GM20000 (cell line): ENCODE measurements at regions not wholly inside any gene's neighbourhood (a gene's known extent, or its start where the extent isn't known, plus 50 kb on each side); places are given as distances from the start of the nearest gene placed in this dataset.

Experiments used
- DNase-seq: peaks from one replicate; pipeline ENCODE4 v3.0.0; 2012; ENCODE audit warnings: low spot score
- TF ChIP-seq, protein P1 (sequence below): IDR thresholded peaks from 2 replicates; pipeline ENCODE4 v1.5.1; 2012; ENCODE audit warnings: mild to moderate bottlenecking, control low read depth; ENCODE audit errors: extremely low read depth, missing control alignments

DNA sequence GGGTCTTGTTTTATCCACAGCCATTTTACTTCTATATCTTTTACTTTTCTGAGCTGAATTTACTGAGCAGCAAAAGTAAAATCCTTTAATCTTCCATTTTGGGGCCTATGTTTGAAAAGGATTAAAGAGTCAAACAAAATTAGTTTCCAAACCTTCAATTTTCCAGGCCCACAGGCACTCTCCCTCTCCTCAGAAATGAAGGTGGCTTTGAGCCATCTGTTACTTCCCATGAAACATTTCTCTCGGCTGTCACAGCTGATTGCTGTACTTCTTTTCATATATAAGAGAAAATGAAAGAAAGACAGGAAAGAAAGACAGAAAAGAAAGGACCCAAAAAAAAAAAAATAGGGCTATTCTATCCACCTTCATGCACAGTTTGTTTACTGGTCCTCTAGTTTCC is 194.9 kb downstream of the LACC1 start:
- no peak for DNase-seq
- TF ChIP-seq, protein P1, sequence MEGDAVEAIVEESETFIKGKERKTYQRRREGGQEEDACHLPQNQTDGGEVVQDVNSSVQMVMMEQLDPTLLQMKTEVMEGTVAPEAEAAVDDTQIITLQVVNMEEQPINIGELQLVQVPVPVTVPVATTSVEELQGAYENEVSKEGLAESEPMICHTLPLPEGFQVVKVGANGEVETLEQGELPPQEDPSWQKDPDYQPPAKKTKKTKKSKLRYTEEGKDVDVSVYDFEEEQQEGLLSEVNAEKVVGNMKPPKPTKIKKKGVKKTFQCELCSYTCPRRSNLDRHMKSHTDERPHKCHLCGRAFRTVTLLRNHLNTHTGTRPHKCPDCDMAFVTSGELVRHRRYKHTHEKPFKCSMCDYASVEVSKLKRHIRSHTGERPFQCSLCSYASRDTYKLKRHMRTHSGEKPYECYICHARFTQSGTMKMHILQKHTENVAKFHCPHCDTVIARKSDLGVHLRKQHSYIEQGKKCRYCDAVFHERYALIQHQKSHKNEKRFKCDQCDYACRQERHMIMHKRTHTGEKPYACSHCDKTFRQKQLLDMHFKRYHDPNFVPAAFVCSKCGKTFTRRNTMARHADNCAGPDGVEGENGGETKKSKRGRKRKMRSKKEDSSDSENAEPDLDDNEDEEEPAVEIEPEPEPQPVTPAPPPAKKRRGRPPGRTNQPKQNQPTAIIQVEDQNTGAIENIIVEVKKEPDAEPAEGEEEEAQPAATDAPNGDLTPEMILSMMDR = no peak

- no peak for DNase-seq
These were observed 195.4 kb downstream of the LACC1 start for GRCh38 chr13:44075113-44075512.

GRCh38 chr13:44078806-44079376 is 199.2 kb downstream of the LACC1 start:
- TF ChIP-seq, protein P1 = no peak
- DNase-seq = no peak

More at GRCh38 chr13:44075113-44075512, 195.4 kb downstream of the LACC1 start:
- TF ChIP-seq, protein P1 = no peak

DNA sequence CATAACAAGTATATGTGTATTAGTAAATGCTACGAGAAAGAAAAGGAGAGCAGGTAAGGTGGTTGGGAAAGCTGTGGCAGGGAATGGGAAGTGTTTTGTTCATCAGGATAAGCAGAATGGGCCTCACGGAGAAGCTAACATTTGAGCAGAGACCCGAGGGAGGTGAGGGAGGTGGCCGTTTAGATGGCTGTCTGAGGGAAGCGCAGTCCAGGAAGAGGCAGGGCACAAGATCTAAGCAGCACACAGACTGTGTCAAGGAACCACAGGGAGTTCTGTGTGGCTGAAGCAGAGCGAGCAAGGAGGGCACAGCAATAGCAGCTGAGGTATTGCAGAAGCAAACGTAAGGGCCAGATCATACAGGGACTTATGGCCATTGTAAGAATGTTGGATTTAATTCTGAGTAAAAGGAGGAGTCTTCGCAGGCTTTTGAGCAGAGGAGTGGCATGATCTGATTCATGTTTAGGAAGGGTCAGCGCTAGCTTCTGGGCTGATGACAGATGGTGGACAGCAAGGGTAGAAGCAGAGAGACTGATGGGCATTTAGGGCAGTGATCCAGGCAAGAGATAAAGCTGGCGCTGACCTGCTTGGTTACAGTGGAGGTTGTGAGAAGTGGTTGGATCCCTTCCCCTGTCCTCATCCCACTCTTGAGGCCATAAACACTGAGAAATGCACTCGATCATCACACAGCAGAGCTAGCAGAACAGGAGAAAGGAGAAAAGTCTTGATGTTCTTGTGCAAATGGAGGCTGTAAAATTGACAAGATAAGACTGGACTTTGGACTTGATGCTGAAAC is 199.9 kb downstream of the LACC1 start:
- DNase-seq = no peak
- TF ChIP-seq, protein P1 = no peak

DNA sequence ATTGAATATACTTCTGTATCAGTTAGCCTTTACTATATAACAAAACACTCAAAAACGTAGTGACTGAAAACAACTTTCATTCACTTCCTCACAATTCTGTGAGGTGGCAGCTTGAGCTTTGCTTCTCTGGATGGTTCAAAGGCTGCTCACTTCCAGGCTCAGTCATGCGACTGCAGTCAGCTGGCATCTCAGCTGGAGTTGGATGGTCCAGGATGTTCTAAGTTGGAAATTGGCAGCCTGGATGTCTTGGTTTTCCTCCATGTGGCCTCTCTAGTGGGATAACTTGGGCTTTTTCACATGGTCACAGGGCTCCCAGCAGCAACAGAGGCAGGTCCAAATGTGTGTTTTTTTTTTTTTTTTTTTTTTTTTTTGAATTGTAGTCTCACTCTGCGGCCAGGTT is 204.4 kb downstream of the LACC1 start:
- DNase-seq = no peak
- TF ChIP-seq, protein P1 = no peak

- TF ChIP-seq, protein P1 = no peak
- no peak for DNase-seq
These were observed 206.7 kb downstream of the LACC1 start for GRCh38 chr13:44086389-44086788.

DNA sequence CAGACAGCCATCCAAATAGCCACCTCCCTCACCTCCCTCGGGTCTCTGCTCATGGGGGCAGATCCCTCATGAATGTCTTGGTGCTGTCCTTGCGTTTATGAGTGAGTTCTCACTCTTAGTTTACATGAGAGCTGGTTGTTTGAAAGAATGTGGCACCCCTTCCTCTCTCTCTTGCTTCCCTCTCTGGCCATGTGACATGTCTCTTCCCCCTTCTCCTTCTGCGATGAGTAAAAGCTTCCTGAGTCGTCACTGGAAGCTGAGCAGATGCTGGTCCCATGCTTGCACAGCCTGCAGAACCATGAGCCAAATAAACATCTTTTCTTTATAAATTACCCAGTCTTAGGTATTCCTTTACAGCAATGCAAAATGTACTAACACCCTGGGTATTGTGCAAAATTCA is 208.7 kb downstream of the LACC1 start:
- TF ChIP-seq, protein P1 = no peak
- DNase-seq = no peak
